K562 (cell line): ENCODE measurements at regions not wholly inside any gene's neighbourhood (a gene's known extent, or its start where the extent isn't known, plus 50 kb on each side); places are given as distances from the start of the nearest gene placed in this dataset.

Source experiments
- ATAC-seq: fragments of 200-7000 bp; cut with Tn5 transposase; 3 replicates; pipeline ENCODE4 v1.9.1; 2020; ENCODE audit warnings: moderate library complexity
- BruUV-seq: library from RNA; stranded (reverse); fragments of 400-500 nt; replicated peaks from 2 replicates; lab custom pipeline; 2021; lab: Mats Ljungman, UMichigan
- CTCF ChIA-PET: fragments of 300-600 bp; formaldehyde crosslinking; extraction: SDS; loops from one replicate; lab custom pipeline; 2021; ENCODE audit warnings: low intra/inter-chr PET ratio; lab: Yijun Ruan, JAX
- POLR2A ChIA-PET: fragments of 300-600, 350-650 bp; sonication (Branson Sonifier 250); formaldehyde crosslinking; extraction: SDS; loops from one replicate; lab custom pipeline; 2021; ENCODE audit warnings: antibody characterized with exemption, inconsistent platforms; lab: Yijun Ruan, JAX
- DNase-seq, 4 experiments: peaks; one replicate each; pipeline versions ENCODE4 v3.0.0 to v3.0.0-alpha.2; 2011 to 2018; ENCODE audit warnings: low spot score in 3 of 4, mixed read lengths in 3 of 4; ENCODE audit errors: extremely low read depth in 1 of 4
- FAIRE-seq: peaks from 2 replicates; lab custom pipeline; 2011; peaks lifted over from hg19 to GRCh38; lab: Jason Lieb, UNC
- H2AFZ ChIP-seq: 2 replicates; pipeline ENCODE4 v1.6.0; 2011; ENCODE audit warnings: low read depth, low read length, control low read depth, inconsistent platforms
- H3K27ac ChIP-seq: fragments of 200-600 bp; 3 replicates; pipeline ENCODE4 v1.8.0; 2011; ENCODE audit warnings: low read depth, mild to moderate bottlenecking, control low read depth, inconsistent platforms, low read length, moderate library complexity, mixed read lengths; ENCODE audit errors: extremely low read depth
- H3K27me3 ChIP-seq, 2 experiments: fragments of 300-600 bp in 1 of 2; 2 replicates in 1 of 2; 3 replicates in 1 of 2; pipeline versions ENCODE4 v1.6.0 to v1.8.0; 2011; ENCODE audit warnings: inconsistent platforms in 2 of 2, low read length in 2 of 2, mild to moderate bottlenecking in 1 of 2, mixed read lengths in 1 of 2, moderate library complexity in 1 of 2; ENCODE audit not compliant: control insufficient read depth in 2 of 2, insufficient read depth in 2 of 2
- H3K36me3 ChIP-seq: fragments of 300-600 bp; 3 replicates; pipeline ENCODE4 v1.8.0; 2011; ENCODE audit warnings: mild to moderate bottlenecking, low read length, inconsistent platforms; ENCODE audit not compliant: control insufficient read depth, insufficient read depth
- H3K4me1 ChIP-seq, 2 experiments: fragments of 200-600 bp in 1 of 2; replicated peaks in 1 of 2; 2 replicates in 1 of 2; 3 replicates in 1 of 2; pipeline versions ENCODE4 v1.5.1 to v1.8.0; 2011; ENCODE audit warnings: inconsistent platforms in 2 of 2, low read length in 2 of 2, mild to moderate bottlenecking in 1 of 2, mixed read lengths in 1 of 2, moderate library complexity in 1 of 2; ENCODE audit not compliant: control insufficient read depth in 2 of 2, insufficient read depth in 2 of 2
- H3K4me2 ChIP-seq: 2 replicates; pipeline ENCODE4 v1.6.1; 2011; ENCODE audit warnings: low read length, control low read depth, inconsistent platforms, mixed read lengths; ENCODE audit not compliant: insufficient read depth
- H3K4me3 ChIP-seq: fragments of 200-600 bp; sonication (generic), shearing (Covaris generic); 2 replicates; pipeline ENCODE4 v1.5.1; 2016; ENCODE audit warnings: control low read depth, inconsistent platforms
- H3K79me2 ChIP-seq: fragments of 200-600 bp; 3 replicates; pipeline ENCODE4 v1.8.0; 2011; ENCODE audit warnings: low read length, inconsistent platforms; ENCODE audit not compliant: control insufficient read depth, insufficient read depth
- H3K9ac ChIP-seq, 2 experiments: 2 replicates each; pipeline versions ENCODE4 v1.6.0 to v1.6.1; 2011; ENCODE audit warnings: low read depth in 2 of 2, low read length in 2 of 2, control low read depth in 1 of 2, inconsistent platforms in 1 of 2, mild to moderate bottlenecking in 1 of 2, mixed read lengths in 1 of 2; ENCODE audit not compliant: insufficient read depth in 1 of 2
- H3K9me1 ChIP-seq: one replicate; pipeline ENCODE4 v1.6.0; 2011; ENCODE audit warnings: inconsistent platforms, mild to moderate bottlenecking, low read length, moderate library complexity; ENCODE audit not compliant: control insufficient read depth, insufficient read depth
- H3K9me3 ChIP-seq: replicated peaks from 2 replicates; pipeline ENCODE4 v1.5.1; 2011; ENCODE audit warnings: low read depth, low read length, inconsistent platforms; ENCODE audit not compliant: control insufficient read depth, insufficient read depth
- H4K20me1 ChIP-seq: replicated peaks from 2 replicates; pipeline ENCODE4 v1.6.1; 2011; ENCODE audit warnings: low read length, inconsistent platforms, mixed read lengths; ENCODE audit not compliant: control insufficient read depth, insufficient read depth
- GTF3C2 ChIP-seq: IDR thresholded peaks from 3 replicates; pipeline ENCODE4 v1.6.1; 2011; ENCODE audit warnings: borderline replicate concordance, mild to moderate bottlenecking, moderate library complexity; ENCODE audit not compliant: insufficient read length; ENCODE audit errors: extremely low read depth
- KAT8 ChIP-seq: fragments of 450-650 bp; IDR thresholded peaks from 2 replicates; pipeline ENCODE4 v1.6.1; 2016; ENCODE audit warnings: low read depth, mild to moderate bottlenecking
- POLR2AphosphoS2 ChIP-seq: IDR thresholded peaks from 2 replicates; pipeline ENCODE4 v1.6.1; 2012; ENCODE audit warnings: low read length, improper control_type of control experiment
- SIN3B ChIP-seq: fragments of 450-650 bp; IDR thresholded peaks from 2 replicates; pipeline ENCODE4 v1.6.1; 2017; ENCODE audit warnings: low read depth, mild to moderate bottlenecking, moderate library complexity
- TEAD2 ChIP-seq: fragments of 450-650 bp; IDR thresholded peaks from 2 replicates; pipeline ENCODE4 v1.6.1; 2016; ENCODE audit warnings: missing genetic modification characterization, control low read depth, missing compliant biosample characterization
- WHSC1 ChIP-seq: IDR thresholded peaks from one replicate; pipeline ENCODE4 v1.6.1; 2012; ENCODE audit warnings: low read length, control low read depth, inconsistent platforms
- ZNF239 ChIP-seq: fragments of 250-450 bp; sonication (Bioruptor Pico); IDR thresholded peaks from 2 replicates; pipeline ENCODE4 v1.4.0; 2020; ENCODE audit warnings: mild to moderate bottlenecking
- ZNF316 ChIP-seq: fragments of 450-650 bp; IDR thresholded peaks from 2 replicates; pipeline ENCODE4 v1.6.1; 2016
- WGBS: fragments of 100-300 bp; shearing (Covaris generic); methylation state at CpG from one replicate; pipeline ENCODE4 v1.1.6; 2016; ENCODE audit warnings: low coverage, mixed read lengths; ENCODE audit not compliant: insufficient coverage; ENCODE audit errors: missing lambda C conversion rate; 5-methylcytosine and 5-hydroxymethylcytosine counted together
- in situ Hi-C: fragments of 300-500 bp; cut with MboI; formaldehyde crosslinking; loops from 4 replicates; pipeline ENCODE4 v1.15.0; 2018; ENCODE audit warnings: inconsistent platforms, mixed read lengths
- intact Hi-C: fragments of 100-400 bp; cut with micrococcal nuclease; formaldehyde crosslinking; loops from 2 replicates; pipeline ENCODE4 v1.14.2; 2022

DNA sequence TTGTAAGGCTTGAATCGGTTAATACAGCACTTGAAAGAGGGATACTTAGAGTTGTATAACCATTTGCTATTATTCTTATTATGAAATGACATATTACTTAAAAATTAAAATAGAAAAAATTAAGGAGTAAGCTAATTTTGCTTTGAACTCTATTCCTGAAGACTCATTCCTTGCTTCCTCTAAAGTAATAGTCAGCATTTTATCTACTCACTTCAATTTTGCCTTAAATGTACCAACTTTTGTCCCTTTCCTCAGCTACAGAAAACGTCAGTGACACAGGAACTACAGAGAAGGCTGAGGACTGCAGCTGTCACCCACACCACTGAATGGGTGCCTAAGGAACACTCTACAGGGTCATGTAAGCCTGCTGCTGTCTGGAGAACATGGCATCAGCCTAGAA is 80.7 kb upstream of the OSR1 start:
- no peaks in the 10 kb centered on the region for H3K36me3 ChIP-seq
- ChIA-PET CTCF (no interaction called here), POLR2A (no interaction called here)
- no peaks in the 10 kb centered on the region for H3K4me1 ChIP-seq
- TF ChIP-seq ZNF239 (CRISPR knock-in tag) (no peak), GTF3C2 (no peak), WHSC1 (no peak), ZNF316 (peak; percentile 39; the same call in 1 of the 2 replicates), KAT8 (no peak), POLR2AphosphoS2 (no peak), SIN3B (no peak), TEAD2 (tag) (no peak)
- no peak for DNase-seq
- no peak overlapping the region for H3K9ac ChIP-seq
- no peak overlapping the region for H2AFZ ChIP-seq
- H3K27ac ChIP-seq = no peak overlapping the region
- H4K20me1 ChIP-seq = no peaks in the 10 kb centered on the region
- no TSS peak for BruUV-seq
- H3K79me2 ChIP-seq = no peaks in the 10 kb centered on the region
- no peaks in the 10 kb centered on the region for H3K9me3 ChIP-seq
- in situ Hi-C loops = no loop called here
- no peaks in the 10 kb centered on the region for H3K9me1 ChIP-seq
- 0% methylated on average over 2 of the region's 2 CpGs for WGBS
- no peak for FAIRE-seq
- no peak overlapping the region for H3K4me3 ChIP-seq
- intact Hi-C loops = no loop called here
- H3K4me2 ChIP-seq = no peak overlapping the region
- ATAC-seq = no peak
- H3K27me3 ChIP-seq = no peaks in the 10 kb centered on the region
